ENCODE measurements at regions not wholly inside any gene's neighbourhood (a gene's known extent, or its start where the extent isn't known, plus 50 kb on each side); places are given as distances from the start of the nearest gene placed in this dataset.

GRCh38 chr7:136076954-136077353 is 99.8 kb upstream of the MTPN start:
- no peaks in the 10 kb centered on the region for H3K36me3 ChIP-seq
- no peaks in the 10 kb centered on the region for H3K9me3 ChIP-seq
- H3K4me1 ChIP-seq (ENCODE audit: control insufficient read depth in 1 of 2, low read depth in 2 of 2), result no peaks in the 10 kb centered on the region
- DNase-seq (ENCODE audit: low spot score) (no peak), ATAC-seq (ENCODE audit: insufficient number of reproducible peaks, low FRiP score, low read depth) (no peak)
- no peaks in the 10 kb centered on the region for H3K27me3 ChIP-seq (replicated peaks; ENCODE audit: insufficient read depth)
- H3K27ac ChIP-seq, result no peak overlapping the region
- TF ChIP-seq, protein P1, sequence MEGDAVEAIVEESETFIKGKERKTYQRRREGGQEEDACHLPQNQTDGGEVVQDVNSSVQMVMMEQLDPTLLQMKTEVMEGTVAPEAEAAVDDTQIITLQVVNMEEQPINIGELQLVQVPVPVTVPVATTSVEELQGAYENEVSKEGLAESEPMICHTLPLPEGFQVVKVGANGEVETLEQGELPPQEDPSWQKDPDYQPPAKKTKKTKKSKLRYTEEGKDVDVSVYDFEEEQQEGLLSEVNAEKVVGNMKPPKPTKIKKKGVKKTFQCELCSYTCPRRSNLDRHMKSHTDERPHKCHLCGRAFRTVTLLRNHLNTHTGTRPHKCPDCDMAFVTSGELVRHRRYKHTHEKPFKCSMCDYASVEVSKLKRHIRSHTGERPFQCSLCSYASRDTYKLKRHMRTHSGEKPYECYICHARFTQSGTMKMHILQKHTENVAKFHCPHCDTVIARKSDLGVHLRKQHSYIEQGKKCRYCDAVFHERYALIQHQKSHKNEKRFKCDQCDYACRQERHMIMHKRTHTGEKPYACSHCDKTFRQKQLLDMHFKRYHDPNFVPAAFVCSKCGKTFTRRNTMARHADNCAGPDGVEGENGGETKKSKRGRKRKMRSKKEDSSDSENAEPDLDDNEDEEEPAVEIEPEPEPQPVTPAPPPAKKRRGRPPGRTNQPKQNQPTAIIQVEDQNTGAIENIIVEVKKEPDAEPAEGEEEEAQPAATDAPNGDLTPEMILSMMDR (IDR thresholded peaks at IDR 0.05), result no peak
- no peak overlapping the region for H3K4me3 ChIP-seq

GRCh38 chr7:136074843-136075242 is 97.7 kb upstream of the MTPN start:
- H3K36me3 ChIP-seq, result no peaks in the 10 kb centered on the region
- H3K27me3 ChIP-seq (replicated peaks; ENCODE audit: insufficient read depth), result no peaks in the 10 kb centered on the region
- no peaks in the 10 kb centered on the region for H3K9me3 ChIP-seq
- no peaks in the 10 kb centered on the region for H3K4me1 ChIP-seq (ENCODE audit: control insufficient read depth in 1 of 2, low read depth in 2 of 2)
- no peak for DNase-seq (ENCODE audit: low spot score)
- H3K4me3 ChIP-seq, result no peak overlapping the region
- no peak overlapping the region for H3K27ac ChIP-seq
- no peak for ATAC-seq (ENCODE audit: insufficient number of reproducible peaks, low FRiP score, low read depth)
- TF ChIP-seq, protein P1 (IDR thresholded peaks at IDR 0.05), result no peak

DNA sequence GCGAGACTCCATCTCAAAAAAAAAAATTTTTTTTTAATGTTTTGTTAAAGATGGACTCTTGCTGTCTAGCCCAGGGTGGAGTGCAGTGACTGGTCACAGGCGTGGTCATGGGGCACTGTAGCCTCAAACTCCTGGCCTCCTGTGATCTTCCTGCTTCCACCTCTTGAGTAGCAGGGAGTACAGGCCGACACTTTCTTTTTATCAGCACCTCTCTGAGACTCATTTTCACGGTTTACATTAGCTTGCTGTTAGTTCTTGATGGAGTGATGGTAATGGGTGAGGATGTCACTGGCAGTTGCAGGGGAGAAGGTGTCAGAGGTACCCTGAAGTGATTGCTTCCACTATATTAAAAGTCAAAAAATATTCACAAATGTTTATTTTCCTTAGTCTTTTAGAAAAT is 95.3 kb upstream of the MTPN start:
- DNase-seq (ENCODE audit: low spot score) (no peak), ATAC-seq (ENCODE audit: insufficient number of reproducible peaks, low FRiP score, low read depth) (no peak)
- Histone ChIP-seq H3K4me3 (no peak overlapping the region), H3K4me1 (ENCODE audit: control insufficient read depth in 1 of 2, low read depth in 2 of 2) (no peaks in the 10 kb centered on the region), H3K36me3 (no peaks in the 10 kb centered on the region), H3K27me3 (replicated peaks; ENCODE audit: insufficient read depth) (no peaks in the 10 kb centered on the region), H3K27ac (no peak overlapping the region), H3K9me3 (no peaks in the 10 kb centered on the region)
- TF ChIP-seq, protein P1 (IDR thresholded peaks at IDR 0.05), result no peak

DNA sequence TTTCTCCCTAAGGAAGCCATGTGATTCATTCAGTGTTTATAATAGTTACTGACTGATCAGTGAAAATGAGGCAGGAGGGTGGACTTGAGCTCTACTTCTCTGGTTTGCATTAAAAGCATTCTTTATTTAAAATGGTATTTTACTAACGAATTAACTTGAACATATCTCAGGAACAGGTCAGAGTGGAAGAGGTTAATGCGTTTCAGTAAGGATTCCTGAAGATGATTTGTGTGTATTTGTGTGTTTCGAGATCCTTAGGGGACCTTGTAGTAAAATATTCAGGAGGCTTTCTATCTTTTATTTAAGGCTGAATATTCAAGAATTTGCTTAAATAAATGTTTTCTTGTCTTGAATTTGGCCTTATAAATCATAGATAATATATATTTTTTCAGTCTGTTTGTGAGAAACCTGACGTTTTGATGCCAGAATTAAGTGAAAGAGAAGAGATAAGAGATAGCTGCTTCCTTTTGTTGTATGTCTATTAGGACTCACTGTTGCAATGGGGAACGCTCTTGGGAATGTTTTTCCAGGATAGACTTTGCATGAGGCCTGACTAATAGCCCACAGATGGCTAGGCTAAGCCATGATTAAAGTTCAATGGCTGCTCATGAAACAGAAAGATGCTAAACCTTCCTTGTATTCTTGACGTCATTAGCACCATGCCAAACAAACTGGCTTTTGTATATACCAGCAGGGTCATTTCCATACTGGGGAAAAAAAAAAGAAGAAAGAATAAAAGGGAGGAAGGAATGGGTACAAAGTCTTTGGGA is 93.8 kb upstream of the MTPN start:
- H3K27me3 ChIP-seq (replicated peaks; ENCODE audit: insufficient read depth), result no peaks in the 10 kb centered on the region
- H3K9me3 ChIP-seq, result no peaks in the 10 kb centered on the region
- TF ChIP-seq, protein P1 (IDR thresholded peaks at IDR 0.05), result no peak
- H3K27ac ChIP-seq, result no peak overlapping the region
- no peak for DNase-seq (ENCODE audit: low spot score)
- H3K36me3 ChIP-seq, result no peaks in the 10 kb centered on the region
- no peaks in the 10 kb centered on the region for H3K4me1 ChIP-seq (ENCODE audit: control insufficient read depth in 1 of 2, low read depth in 2 of 2)
- no peak for ATAC-seq (ENCODE audit: insufficient number of reproducible peaks, low FRiP score, low read depth)
- H3K4me3 ChIP-seq, result no peak overlapping the region

GRCh38 chr7:136069840-136070529 is 92.8 kb upstream of the MTPN start:
- Histone ChIP-seq H3K4me3 (no peak overlapping the region), H3K36me3 (no peaks in the 10 kb centered on the region), H3K9me3 (no peaks in the 10 kb centered on the region), H3K4me1 (ENCODE audit: control insufficient read depth in 1 of 2, low read depth in 2 of 2) (no peaks in the 10 kb centered on the region), H3K27me3 (replicated peaks; ENCODE audit: insufficient read depth) (no peaks in the 10 kb centered on the region), H3K27ac (no peak overlapping the region)
- TF ChIP-seq, protein P1 (IDR thresholded peaks at IDR 0.05), result no peak
- ATAC-seq (ENCODE audit: insufficient number of reproducible peaks, low FRiP score, low read depth) (no peak), DNase-seq (ENCODE audit: low spot score) (no peak)
